ENCODE measurements at regions not wholly inside any gene's neighbourhood (a gene's known extent, or its start where the extent isn't known, plus 50 kb on each side); places are given as distances from the start of the nearest gene placed in this dataset.

DNA sequence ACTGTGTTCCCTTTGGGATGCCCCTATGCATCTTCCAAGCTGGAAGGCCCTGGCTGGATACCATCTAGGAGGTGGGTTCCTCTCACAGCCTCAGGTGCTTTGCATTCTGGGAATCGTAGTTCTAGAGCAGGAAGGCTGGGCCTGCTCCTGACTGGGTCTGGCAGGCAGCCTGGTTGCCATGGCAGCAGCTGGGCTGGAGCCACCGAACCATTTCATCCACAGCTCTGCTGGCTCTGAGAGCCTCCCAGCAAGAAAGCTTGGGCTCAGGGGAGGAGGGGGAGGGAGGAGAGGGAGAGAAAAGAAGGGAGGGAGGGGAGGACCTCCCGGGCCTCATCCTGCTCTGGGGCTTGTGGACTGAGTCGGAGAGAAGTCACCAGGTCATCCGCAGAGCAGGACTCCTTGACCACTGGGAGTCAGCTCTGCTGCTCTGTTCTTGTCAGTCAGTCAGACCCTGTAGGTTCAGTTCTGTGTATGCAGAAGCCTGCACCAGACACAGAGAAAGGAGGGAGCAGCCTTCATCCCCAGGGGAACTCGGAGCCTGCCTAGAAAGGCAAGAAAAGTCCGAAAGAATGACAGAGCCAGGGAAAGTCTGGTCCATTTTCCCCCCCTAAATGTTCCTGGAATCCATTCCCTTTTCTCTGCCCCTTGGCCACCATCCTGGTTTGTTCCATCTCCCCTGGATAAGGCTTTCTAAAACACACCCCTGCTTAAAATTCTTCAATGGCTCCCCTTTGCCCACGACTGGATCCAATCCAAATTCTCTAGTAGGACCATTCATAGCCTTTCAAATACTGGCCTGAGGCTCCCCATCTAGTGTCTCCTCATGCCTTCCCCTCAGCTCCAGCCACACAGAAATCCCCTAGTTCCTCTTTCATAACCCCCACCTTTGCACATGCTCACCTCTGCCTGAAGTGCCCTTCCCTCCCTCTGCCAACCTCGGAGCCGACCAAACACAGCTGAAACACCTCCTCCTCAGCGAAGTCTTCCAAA lies 65.4 kb upstream of the ARAP3 start:
- DNase-seq (ENCODE audit: low read depth, low spot score), result peak; percentile 93

- DNase-seq (ENCODE audit: low read depth, low spot score), result no peak
These were observed 64.4 kb upstream of the ARAP3 start for GRCh38 chr5:141746395-141746794.

DNA sequence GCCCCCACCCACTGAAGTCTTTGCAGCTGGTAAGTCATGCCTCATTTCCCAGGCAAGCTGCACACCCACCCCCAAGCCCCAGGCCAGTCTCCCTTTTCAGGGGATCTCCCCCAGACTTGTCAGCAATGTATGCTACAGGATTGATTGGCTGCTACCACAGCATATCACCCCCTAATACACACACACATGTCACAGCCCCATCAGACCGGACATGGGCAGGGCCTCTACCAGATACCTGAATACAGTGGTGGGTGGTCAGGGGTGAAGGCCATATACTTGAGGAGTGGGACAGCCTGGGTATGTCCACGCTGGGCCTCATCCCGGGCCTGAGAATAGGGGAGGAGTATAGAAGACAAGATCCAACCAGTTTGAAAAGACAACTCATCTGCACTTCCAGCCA lies 63.4 kb upstream of the ARAP3 start:
- no peak for DNase-seq (ENCODE audit: low read depth, low spot score)

- DNase-seq (ENCODE audit: low read depth, low spot score), result no peak
These were observed 61.8 kb upstream of the ARAP3 start for GRCh38 chr5:141743866-141744272.

GRCh38 chr5:141742866-141743851 lies 61.1 kb upstream of the ARAP3 start:
- peak; percentile 77 for DNase-seq (ENCODE audit: low read depth, low spot score)

DNA sequence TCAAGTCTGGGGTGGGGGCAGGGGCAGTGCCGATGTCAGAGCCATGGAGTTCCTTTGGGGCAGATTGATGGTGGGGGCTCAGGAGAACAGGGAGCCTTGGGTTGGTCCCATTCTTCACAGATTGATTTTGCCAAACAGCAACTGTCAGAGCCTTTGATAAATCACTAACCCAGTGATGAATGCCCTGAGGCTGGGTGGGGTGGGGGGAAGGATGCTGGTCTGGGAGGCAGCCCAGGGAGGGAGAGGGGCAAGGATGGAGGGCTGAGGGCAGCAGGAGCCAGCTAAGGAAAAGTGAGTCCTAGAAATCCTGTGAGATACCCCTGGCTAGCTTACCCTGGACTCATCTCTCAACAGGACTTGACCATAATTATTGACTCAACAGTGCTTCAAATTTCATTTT lies 60.1 kb upstream of the ARAP3 start:
- DNase-seq (ENCODE audit: low read depth, low spot score), result no peak

DNA sequence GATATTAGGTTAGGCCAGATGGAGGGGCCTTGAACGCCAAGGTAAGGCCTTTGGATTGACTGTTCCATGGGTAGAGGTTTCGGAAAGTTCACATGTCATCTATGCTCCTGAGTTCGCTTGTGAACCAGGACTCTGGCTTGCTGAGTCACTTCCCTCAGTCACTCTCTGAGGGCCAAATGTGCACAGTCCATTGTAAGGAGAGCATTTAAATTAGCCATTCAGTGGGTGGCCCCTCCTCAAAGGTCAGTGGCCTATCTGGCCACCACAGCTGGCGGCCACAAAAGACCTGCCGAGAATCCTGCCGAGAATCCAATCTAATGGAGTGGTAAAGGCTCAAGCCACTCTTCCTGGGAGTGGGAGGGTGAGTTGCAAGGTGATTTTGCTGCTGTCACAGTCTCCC lies 58.9 kb upstream of the ARAP3 start:
- no peak for DNase-seq (ENCODE audit: low read depth, low spot score)

DNA sequence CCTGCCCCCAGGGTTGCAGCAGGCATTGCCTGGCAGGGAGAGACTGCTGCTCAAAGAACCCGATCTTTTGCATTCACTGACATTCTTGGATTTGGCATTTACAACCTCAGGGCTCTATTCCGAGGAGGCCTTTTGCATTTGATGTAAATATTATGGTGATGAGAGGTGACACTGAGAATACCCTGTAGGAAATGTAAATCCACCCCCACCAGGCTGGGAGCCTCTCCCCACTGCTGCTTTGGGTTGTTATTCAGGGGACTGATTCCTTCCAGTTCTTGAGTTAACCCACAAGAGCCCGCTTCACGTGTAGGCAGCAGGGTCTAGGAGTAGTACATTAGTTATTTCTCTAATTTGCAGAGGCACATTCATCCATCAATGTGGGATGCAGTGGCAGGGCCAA lies 55.5 kb upstream of the ARAP3 start:
- DNase-seq (ENCODE audit: low read depth, low spot score), result no peak

DNA sequence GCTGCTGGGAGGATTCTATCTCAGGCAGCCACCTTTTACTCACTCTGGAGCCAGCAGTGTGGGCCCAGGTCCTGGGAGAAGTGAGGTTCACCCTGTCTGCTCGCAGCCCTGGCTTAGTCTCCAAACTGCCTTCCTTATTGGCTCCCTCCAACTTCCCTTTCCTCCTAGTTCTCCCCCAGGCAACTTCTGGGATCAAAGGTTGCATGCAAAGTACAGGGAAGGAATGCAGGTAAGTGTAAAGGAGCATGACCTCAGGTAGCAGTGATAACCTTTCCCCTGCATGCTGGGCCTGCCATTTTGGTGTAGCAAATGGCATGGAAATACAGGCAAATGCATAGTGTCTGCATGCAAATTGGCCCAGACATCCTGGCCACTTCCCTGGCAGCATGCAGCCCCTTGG lies 53.8 kb upstream of the ARAP3 start:
- peak; percentile 82 for DNase-seq (ENCODE audit: low read depth, low spot score)

DNA sequence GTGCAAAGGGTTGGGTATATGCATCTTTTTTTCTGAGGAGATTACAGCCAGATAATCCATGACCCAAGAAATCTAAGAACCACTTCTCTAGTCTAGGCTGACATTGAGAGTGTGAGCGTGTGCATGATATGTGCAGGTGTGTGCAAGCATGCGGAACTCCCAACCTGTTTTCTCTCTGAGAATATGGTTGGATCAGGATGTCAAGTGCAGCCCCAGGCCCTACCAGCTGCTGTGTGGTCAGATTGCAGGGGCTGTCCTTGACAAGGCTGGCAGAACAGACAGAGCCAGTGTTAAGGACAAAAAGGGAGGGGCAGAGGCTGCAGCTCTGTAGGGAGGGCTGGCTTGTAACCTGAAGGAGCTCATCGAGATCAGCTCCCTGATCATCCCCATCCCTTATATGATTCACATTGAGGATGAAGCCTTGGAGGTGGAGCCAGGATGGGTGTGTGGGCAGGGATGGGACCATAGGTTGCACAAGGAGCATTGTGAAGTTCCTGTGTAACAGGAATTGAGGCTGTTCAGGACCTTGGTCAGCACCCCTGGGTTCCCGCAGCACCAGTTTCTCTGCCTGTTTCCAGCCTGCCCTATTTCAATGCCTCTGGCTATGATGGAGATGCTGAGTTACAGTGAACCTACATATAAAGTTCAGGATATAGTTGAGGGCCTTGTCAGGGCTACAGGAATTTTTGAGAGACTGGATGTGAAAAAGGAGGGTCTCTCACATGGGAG lies 52.6 kb upstream of the ARAP3 start:
- peak; percentile 85 for DNase-seq (ENCODE audit: low read depth, low spot score)

DNA sequence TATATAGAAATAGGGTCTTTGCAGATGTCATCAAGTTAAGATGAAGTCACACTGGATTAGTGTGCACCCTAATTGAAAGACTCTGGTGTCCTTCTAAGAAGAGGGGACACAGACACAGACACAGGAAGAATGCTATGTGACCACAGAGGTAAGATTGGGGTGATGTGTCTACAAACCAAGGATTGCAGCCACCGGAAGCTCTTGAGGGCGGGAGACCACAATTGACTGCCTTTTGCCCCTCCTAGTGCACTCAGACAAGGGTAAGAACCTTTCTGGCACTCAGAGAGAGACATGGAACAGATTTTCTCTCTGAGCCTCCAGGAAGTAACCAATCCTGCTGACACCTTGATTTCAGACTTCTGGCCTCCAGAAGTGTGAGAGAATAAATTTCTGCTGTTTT lies 51.2 kb upstream of the ARAP3 start:
- DNase-seq (ENCODE audit: low read depth, low spot score), result no peak

DNA sequence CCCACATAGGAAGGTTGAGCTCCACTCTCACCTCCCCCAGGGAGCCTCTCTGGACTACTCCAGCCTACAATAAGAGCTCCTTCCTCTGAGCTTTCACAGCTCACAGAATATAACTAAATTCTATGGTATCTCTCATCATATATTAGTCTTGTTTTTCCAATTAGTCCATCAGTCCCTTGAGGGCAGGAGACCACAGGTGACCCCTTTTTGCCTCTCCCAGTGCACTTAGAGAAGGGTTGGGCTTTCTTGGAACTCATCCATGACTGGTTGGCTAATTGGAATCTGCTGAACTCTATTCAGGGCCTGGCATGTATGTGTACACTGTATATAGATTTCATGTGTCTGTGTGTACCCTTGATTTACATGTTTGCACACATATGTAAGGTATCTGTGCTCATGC lies 50.4 kb upstream of the ARAP3 start:
- no peak for DNase-seq (ENCODE audit: low read depth, low spot score)
